HEK293 (cell line): ENCODE measurements at regions not wholly inside any gene's neighbourhood (a gene's known extent, or its start where the extent isn't known, plus 50 kb on each side); places are given as distances from the start of the nearest gene placed in this dataset.
"Not testable (repeated sequence)": the region's sequence is repeated elsewhere in the genome, so short reads cannot be mapped to it uniquely, and the experiment has no call there.

Source experiments
- CTCF ChIA-PET: fragments of 350-600 bp; formaldehyde crosslinking; extraction: SDS; loops from one replicate; lab custom pipeline; 2021; ENCODE audit warnings: antibody characterized with exemption; lab: Yijun Ruan, JAX
- POLR2A ChIA-PET: fragments of 300-600 bp; formaldehyde crosslinking; extraction: SDS; loops from one replicate; lab custom pipeline; 2020; ENCODE audit warnings: antibody characterized with exemption, inconsistent platforms; lab: Yijun Ruan, JAX
- H3K27ac ChIP-seq: fragments of 200-500 bp; sonication (Bioruptor generic); 2 replicates; pipeline ENCODE4 v1.5.1; 2014; ENCODE audit warnings: low read depth, low read length, control low read depth, inconsistent platforms; ENCODE audit errors: extremely low read depth
- H3K36me3 ChIP-seq, 2 experiments: fragments of 200-500 bp in 1 of 2; sonication (Bioruptor generic) in 1 of 2; 1 replicate in 1 of 2; 2 replicates in 1 of 2; pipeline ENCODE4 v1.5.1; 2014 to 2017; ENCODE audit warnings: inconsistent platforms in 2 of 2, low read length in 2 of 2; ENCODE audit not compliant: control insufficient read depth in 2 of 2, insufficient read depth in 1 of 2
- H3K4me1 ChIP-seq: fragments of 200-500 bp; sonication (Bioruptor generic); 2 replicates; pipeline ENCODE4 v1.5.1; 2014; ENCODE audit warnings: mild to moderate bottlenecking, low read length, inconsistent platforms; ENCODE audit not compliant: control insufficient read depth, insufficient read depth
- H3K4me3 ChIP-seq: 2 replicates; pipeline ENCODE4 v1.5.1; 2011; ENCODE audit warnings: low read depth, mild to moderate bottlenecking, control low read depth, low read length, moderate library complexity
- H3K9me3 ChIP-seq: fragments of 200-500 bp; sonication (Bioruptor generic); 2 replicates; pipeline ENCODE4 v1.5.1; 2014; ENCODE audit warnings: low read depth, low read length, inconsistent platforms; ENCODE audit not compliant: control insufficient read depth, insufficient read depth
- BCL11B ChIP-seq: fragments of 450-650 bp; formaldehyde crosslinking; IDR thresholded peaks from 2 replicates; pipeline ENCODE4 v1.5.1; 2016; ENCODE audit warnings: low read depth, missing biosample characterization, missing genetic modification characterization
- GLIS1 ChIP-seq: fragments of 450-650 bp; formaldehyde crosslinking; IDR thresholded peaks from 2 replicates; pipeline ENCODE4 v1.5.1; 2016; ENCODE audit warnings: missing biosample characterization, missing genetic modification characterization
- OSR2 ChIP-seq: fragments of 450-650 bp; formaldehyde crosslinking; IDR thresholded peaks from 2 replicates; pipeline ENCODE4 v1.5.1; 2016; ENCODE audit warnings: missing biosample characterization, missing genetic modification characterization
- ZBTB26 ChIP-seq: fragments of 450-650 bp; formaldehyde crosslinking; optimal IDR thresholded peaks from 2 replicates; pipeline ENCODE3; 2016; ENCODE audit warnings: missing biosample characterization, mild to moderate bottlenecking, missing genetic modification characterization
- ZNF114 ChIP-seq: fragments of 450-650 bp; formaldehyde crosslinking; IDR thresholded peaks from 2 replicates; pipeline ENCODE4 v1.5.0; 2017; ENCODE audit warnings: missing biosample characterization, missing genetic modification characterization
- ZNF169 ChIP-seq: fragments of 450-650 bp; formaldehyde crosslinking; IDR thresholded peaks from 2 replicates; pipeline ENCODE4 v1.5.1; 2016; ENCODE audit warnings: missing biosample characterization, missing genetic modification characterization
- ZNF174 ChIP-seq: fragments of 450-650 bp; formaldehyde crosslinking; IDR thresholded peaks from 2 replicates; pipeline ENCODE4 v1.5.0; 2017; ENCODE audit warnings: missing biosample characterization, mild to moderate bottlenecking, missing genetic modification characterization
- ZNF184 ChIP-seq: fragments of 450-650 bp; IDR thresholded peaks from 2 replicates; pipeline ENCODE4 v1.5.1; 2018; ENCODE audit warnings: missing biosample characterization, mild to moderate bottlenecking, missing genetic modification characterization
- ZNF266 ChIP-seq: fragments of 450-650 bp; formaldehyde crosslinking; IDR thresholded peaks from 2 replicates; pipeline ENCODE4 v1.5.1; 2016; ENCODE audit warnings: missing biosample characterization, missing genetic modification characterization, low read depth
- ZNF280D ChIP-seq: fragments of 450-650 bp; formaldehyde crosslinking; IDR thresholded peaks from 2 replicates; pipeline ENCODE4 v1.5.1; 2016; ENCODE audit warnings: missing biosample characterization, missing genetic modification characterization
- ZNF302 ChIP-seq: fragments of 450-650 bp; formaldehyde crosslinking; IDR thresholded peaks from 2 replicates; pipeline ENCODE4 v1.5.1; 2016; ENCODE audit warnings: missing biosample characterization, missing genetic modification characterization, low read depth
- ZNF335 ChIP-seq: fragments of 450-650 bp; formaldehyde crosslinking; conservative IDR thresholded peaks from 2 replicates; pipeline ENCODE4 v1.5.1; 2016; ENCODE audit warnings: missing biosample characterization, missing genetic modification characterization
- ZNF544 ChIP-seq: fragments of 450-650 bp; formaldehyde crosslinking; IDR thresholded peaks from 2 replicates; pipeline ENCODE4 v1.5.0; 2017; ENCODE audit warnings: missing biosample characterization, missing genetic modification characterization
- ZNF549 ChIP-seq: fragments of 450-650 bp; IDR thresholded peaks from 2 replicates; pipeline ENCODE4 v1.5.1; 2018; ENCODE audit warnings: missing biosample characterization, missing genetic modification characterization, mild to moderate bottlenecking, inconsistent platforms, moderate library complexity
- ZNF610 ChIP-seq: fragments of 450-650 bp; formaldehyde crosslinking; IDR thresholded peaks from 2 replicates; pipeline ENCODE4 v1.5.1; 2016; ENCODE audit warnings: missing biosample characterization, missing genetic modification characterization, borderline replicate concordance
- ZNF629 ChIP-seq: fragments of 450-650 bp; formaldehyde crosslinking; IDR thresholded peaks from 2 replicates; pipeline ENCODE4 v1.5.1; 2017; ENCODE audit warnings: missing biosample characterization, missing genetic modification characterization
- TF ChIP-seq, protein P1 (sequence below): fragments of 450-650 bp; formaldehyde crosslinking; IDR thresholded peaks from 2 replicates; pipeline ENCODE4 v1.5.1; 2016; ENCODE audit warnings: missing biosample characterization, missing genetic modification characterization
- TF ChIP-seq, protein P2 (sequence below): fragments of 450-650 bp; formaldehyde crosslinking; IDR thresholded peaks from 2 replicates; pipeline ENCODE4 v1.5.1; 2017; ENCODE audit warnings: missing biosample characterization, missing genetic modification characterization
- TF ChIP-seq, protein P3 (sequence below): fragments of 450-650 bp; formaldehyde crosslinking; IDR thresholded peaks from 2 replicates; pipeline ENCODE4 v1.5.1; 2016; ENCODE audit warnings: missing biosample characterization, missing genetic modification characterization

- H3K9me3 ChIP-seq: no peaks in the 10 kb centered on the region
- TF ChIP-seq ZNF184 (tag by site-specific recombination): no peak
- TF ChIP-seq, protein P1, sequence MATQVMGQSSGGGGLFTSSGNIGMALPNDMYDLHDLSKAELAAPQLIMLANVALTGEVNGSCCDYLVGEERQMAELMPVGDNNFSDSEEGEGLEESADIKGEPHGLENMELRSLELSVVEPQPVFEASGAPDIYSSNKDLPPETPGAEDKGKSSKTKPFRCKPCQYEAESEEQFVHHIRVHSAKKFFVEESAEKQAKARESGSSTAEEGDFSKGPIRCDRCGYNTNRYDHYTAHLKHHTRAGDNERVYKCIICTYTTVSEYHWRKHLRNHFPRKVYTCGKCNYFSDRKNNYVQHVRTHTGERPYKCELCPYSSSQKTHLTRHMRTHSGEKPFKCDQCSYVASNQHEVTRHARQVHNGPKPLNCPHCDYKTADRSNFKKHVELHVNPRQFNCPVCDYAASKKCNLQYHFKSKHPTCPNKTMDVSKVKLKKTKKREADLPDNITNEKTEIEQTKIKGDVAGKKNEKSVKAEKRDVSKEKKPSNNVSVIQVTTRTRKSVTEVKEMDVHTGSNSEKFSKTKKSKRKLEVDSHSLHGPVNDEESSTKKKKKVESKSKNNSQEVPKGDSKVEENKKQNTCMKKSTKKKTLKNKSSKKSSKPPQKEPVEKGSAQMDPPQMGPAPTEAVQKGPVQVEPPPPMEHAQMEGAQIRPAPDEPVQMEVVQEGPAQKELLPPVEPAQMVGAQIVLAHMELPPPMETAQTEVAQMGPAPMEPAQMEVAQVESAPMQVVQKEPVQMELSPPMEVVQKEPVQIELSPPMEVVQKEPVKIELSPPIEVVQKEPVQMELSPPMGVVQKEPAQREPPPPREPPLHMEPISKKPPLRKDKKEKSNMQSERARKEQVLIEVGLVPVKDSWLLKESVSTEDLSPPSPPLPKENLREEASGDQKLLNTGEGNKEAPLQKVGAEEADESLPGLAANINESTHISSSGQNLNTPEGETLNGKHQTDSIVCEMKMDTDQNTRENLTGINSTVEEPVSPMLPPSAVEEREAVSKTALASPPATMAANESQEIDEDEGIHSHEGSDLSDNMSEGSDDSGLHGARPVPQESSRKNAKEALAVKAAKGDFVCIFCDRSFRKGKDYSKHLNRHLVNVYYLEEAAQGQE: no peak
- no peak for TF ChIP-seq ZNF266 (tag by site-specific recombination)
- no peak for TF ChIP-seq GLIS1 (tag by site-specific recombination)
- TF ChIP-seq ZNF169 (tag by site-specific recombination): no peak
- no peak for TF ChIP-seq ZNF549 (tag by site-specific recombination)
- no peak for TF ChIP-seq ZNF544
- ChIA-PET CTCF (no interaction called here), POLR2A (no interaction called here)
- H3K4me3 ChIP-seq: no peak overlapping the region
- H3K36me3 ChIP-seq: no peaks in the 10 kb centered on the region
- H3K27ac ChIP-seq: no peak overlapping the region
- 0 out of 2 replicates have a peak, but pooled peaks cover 2% of the 10 kb centered on the region for H3K4me1 ChIP-seq
Observed at GRCh38 chr5:115423051-115423450, 121.5 kb downstream of the FEM1C start.

- POLR2A ChIA-PET: interaction anchor here (0.6 to 0.7 kb wide), 2 partner anchors 92 to 635 kb away, joined by 3 to 4 read pairs; no protein-coding TSS in a partner anchor
- H3K4me1 ChIP-seq, H3K4me3 ChIP-seq, H3K36me3 ChIP-seq, H3K9me3 ChIP-seq, CTCF ChIA-PET, H3K27ac ChIP-seq: not testable (repeated sequence)
Observed at GRCh38 chr5:115420812-115421211, 123.8 kb downstream of the FEM1C start.

DNA sequence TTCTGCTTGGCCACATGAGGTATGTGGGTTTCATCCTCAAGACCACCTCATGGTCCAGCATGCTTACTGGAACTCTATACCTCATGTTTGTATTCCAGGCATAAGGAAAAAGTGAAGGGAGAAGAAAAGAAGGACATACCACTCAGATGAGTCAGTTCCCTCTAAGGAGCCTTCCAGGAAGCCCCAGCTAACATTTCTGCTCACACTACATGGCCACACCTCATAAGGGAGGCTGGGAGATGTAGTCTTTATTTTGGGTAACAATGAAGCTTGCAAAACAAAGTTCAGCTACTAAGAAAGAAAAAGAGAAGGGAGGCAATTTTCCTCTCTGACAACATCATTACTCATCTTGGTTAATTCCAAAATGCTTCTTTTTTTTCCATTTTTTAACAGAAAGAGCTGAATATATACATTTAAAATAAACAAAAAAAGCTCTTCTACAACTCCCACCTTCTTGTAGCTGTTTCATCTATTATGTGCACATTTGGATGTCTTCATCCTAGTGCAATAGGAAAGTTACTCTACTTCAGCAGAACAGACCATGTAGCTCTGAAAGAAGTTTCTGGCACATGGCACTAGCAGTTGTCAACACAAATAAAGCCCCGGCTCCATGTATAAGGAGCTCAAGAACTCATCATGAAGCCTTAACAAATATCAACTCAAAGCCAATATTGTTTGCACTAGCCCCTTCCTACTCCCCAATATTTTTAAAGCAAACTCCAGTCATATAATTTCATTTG lies 123.6 kb upstream of the CCDC112 start:
- H3K36me3 ChIP-seq: no peaks in the 10 kb centered on the region
- TF ChIP-seq, protein P2, sequence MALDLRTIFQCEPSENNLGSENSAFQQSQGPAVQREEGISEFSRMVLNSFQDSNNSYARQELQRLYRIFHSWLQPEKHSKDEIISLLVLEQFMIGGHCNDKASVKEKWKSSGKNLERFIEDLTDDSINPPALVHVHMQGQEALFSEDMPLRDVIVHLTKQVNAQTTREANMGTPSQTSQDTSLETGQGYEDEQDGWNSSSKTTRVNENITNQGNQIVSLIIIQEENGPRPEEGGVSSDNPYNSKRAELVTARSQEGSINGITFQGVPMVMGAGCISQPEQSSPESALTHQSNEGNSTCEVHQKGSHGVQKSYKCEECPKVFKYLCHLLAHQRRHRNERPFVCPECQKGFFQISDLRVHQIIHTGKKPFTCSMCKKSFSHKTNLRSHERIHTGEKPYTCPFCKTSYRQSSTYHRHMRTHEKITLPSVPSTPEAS: no peak
- TF ChIP-seq ZNF335 (tag by site-specific recombination): no peak
- no peak for TF ChIP-seq ZBTB26 (tag by site-specific recombination)
- TF ChIP-seq ZNF174: no peak
- TF ChIP-seq, protein P3, sequence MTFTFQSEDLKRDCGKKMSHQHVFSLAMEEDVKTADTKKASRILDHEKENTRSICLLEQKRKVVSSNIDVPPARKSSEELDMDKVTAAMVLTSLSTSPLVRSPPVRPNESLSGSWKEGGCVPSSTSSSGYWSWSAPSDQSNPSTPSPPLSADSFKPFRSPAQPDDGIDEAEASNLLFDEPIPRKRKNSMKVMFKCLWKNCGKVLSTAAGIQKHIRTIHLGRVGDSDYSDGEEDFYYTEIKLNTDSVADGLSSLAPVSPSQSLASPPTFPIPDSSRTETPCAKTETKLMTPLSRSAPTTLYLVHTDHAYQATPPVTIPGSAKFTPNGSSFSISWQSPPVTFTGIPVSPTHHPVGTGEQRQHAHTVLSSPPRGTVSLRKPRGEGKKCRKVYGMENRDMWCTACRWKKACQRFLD (tag by site-specific recombination): no peak
- no peak for TF ChIP-seq BCL11B (tag by site-specific recombination)
- TF ChIP-seq ZNF610 (tag by site-specific recombination): no peak
- TF ChIP-seq ZNF280D (tag by site-specific recombination): no peak
- TF ChIP-seq ZNF302 (tag by site-specific recombination): no peak
- no peak for TF ChIP-seq ZNF114 (tag by site-specific recombination)
- no peak for TF ChIP-seq ZNF266 (tag by site-specific recombination)
- TF ChIP-seq OSR2: no peak
- no peak for TF ChIP-seq ZNF629 (tag by site-specific recombination)
- TF ChIP-seq, all 188 proteins: peak for 0
- H3K9me3 ChIP-seq: no peaks in the 10 kb centered on the region
- no peaks in the 10 kb centered on the region for H3K4me1 ChIP-seq
- POLR2A ChIA-PET: interaction anchor here (0.6 to 0.7 kb wide), 2 partner anchors 93 to 634 kb away, joined by 3 to 4 read pairs; no protein-coding TSS in a partner anchor
- H3K27ac ChIP-seq: no peak overlapping the region
- CTCF ChIA-PET: no interaction called here
- no peak overlapping the region for H3K4me3 ChIP-seq
